SK-N-SH treated with all-trans-retinoic acid at 6 μM for 48 hours (cell line): ENCODE measurements at regions not wholly inside any gene's neighbourhood (a gene's known extent, or its start where the extent isn't known, plus 50 kb on each side); places are given as distances from the start of the nearest gene placed in this dataset.

Experiments
- ATAC-seq: fragments of 200-7000 bp; cut with Tn5 transposase; 3 replicates; pipeline ENCODE4 v1.9.1; 2020; ENCODE audit warnings: mild to moderate bottlenecking, moderate library complexity
- ARNTL ChIP-seq: fragments of 450-650 bp; formaldehyde crosslinking; IDR thresholded peaks from 2 replicates; pipeline ENCODE4 v1.5.0; 2020; ENCODE audit warnings: low read depth, mild to moderate bottlenecking, moderate library complexity, borderline replicate concordance
- BACH2 ChIP-seq: fragments of 250-450 bp; sonication (Bioruptor Pico); IDR thresholded peaks from 2 replicates; pipeline ENCODE4 v1.9.0; 2021; ENCODE audit warnings: mild to moderate bottlenecking, borderline replicate concordance
- CSDC2 ChIP-seq: fragments of 250-450 bp; sonication (Bioruptor Pico); IDR thresholded peaks from 2 replicates; pipeline ENCODE4 v1.5.0; 2020; ENCODE audit warnings: mild to moderate bottlenecking, moderate library complexity
- ESRRG ChIP-seq: fragments of 250-450 bp; sonication (Bioruptor Pico); IDR thresholded peaks from 2 replicates; pipeline ENCODE4 v1.6.1; 2021; ENCODE audit warnings: mild to moderate bottlenecking
- GLIS3 ChIP-seq: fragments of 250-450 bp; sonication (Bioruptor Pico); IDR thresholded peaks from 2 replicates; pipeline ENCODE4 v1.5.0; 2020; ENCODE audit warnings: mild to moderate bottlenecking, moderate library complexity
- ISL1 ChIP-seq: fragments of 250-450 bp; sonication (Bioruptor Pico); IDR thresholded peaks from 2 replicates; pipeline ENCODE4 v2.1.2; 2022; ENCODE audit warnings: mild to moderate bottlenecking, moderate library complexity
- OSR1 ChIP-seq: fragments of 250-450 bp; sonication (Bioruptor Pico); IDR thresholded peaks from 2 replicates; pipeline ENCODE4 v1.8.0; 2022; ENCODE audit warnings: moderate library complexity, mild to moderate bottlenecking, inconsistent platforms
- PPARA ChIP-seq: fragments of 250-450 bp; sonication (Bioruptor Pico); IDR thresholded peaks from 2 replicates; pipeline ENCODE4 v1.5.0; 2020; ENCODE audit warnings: mild to moderate bottlenecking, borderline replicate concordance
- RARB ChIP-seq: fragments of 250-450 bp; sonication (Bioruptor Pico); IDR thresholded peaks from 2 replicates; pipeline ENCODE4 v1.8.0; 2021; ENCODE audit warnings: mild to moderate bottlenecking, moderate library complexity
- SNAI2 ChIP-seq: fragments of 250-450 bp; sonication (Bioruptor Pico); IDR thresholded peaks from 2 replicates; pipeline ENCODE4 v1.5.0; 2020; ENCODE audit warnings: mild to moderate bottlenecking, moderate library complexity
- TCF4 ChIP-seq: fragments of 250-450 bp; sonication (Bioruptor Pico); IDR thresholded peaks from 2 replicates; pipeline ENCODE4 v1.8.0; 2021; ENCODE audit warnings: mild to moderate bottlenecking, moderate library complexity, borderline replicate concordance
- TOX ChIP-seq: fragments of 250-450 bp; sonication (Bioruptor Pico); IDR thresholded peaks from 2 replicates; pipeline ENCODE4 v1.8.0; 2021; ENCODE audit warnings: mild to moderate bottlenecking, moderate library complexity, borderline replicate concordance
- ZC3H10 ChIP-seq: fragments of 250-450 bp; sonication (Bioruptor Pico); IDR thresholded peaks from 2 replicates; pipeline ENCODE4 v1.5.1; 2021; ENCODE audit warnings: mild to moderate bottlenecking, moderate library complexity
- ZNF565 ChIP-seq: fragments of 450-650 bp; formaldehyde crosslinking; conservative IDR thresholded peaks from 2 replicates; pipeline ENCODE4 v1.5.0; 2020; ENCODE audit warnings: low read depth, mild to moderate bottlenecking, moderate library complexity
- ZNF70 ChIP-seq: fragments of 450-650 bp; formaldehyde crosslinking; IDR thresholded peaks from 2 replicates; pipeline ENCODE4 v1.5.0; 2020; ENCODE audit warnings: mild to moderate bottlenecking, moderate library complexity
- ZNF8 ChIP-seq: fragments of 450-650 bp; formaldehyde crosslinking; IDR thresholded peaks from 2 replicates; pipeline ENCODE4 v1.5.0; 2020; ENCODE audit warnings: mild to moderate bottlenecking, moderate library complexity
- TF ChIP-seq, protein P1 (sequence below): fragments of 250-450 bp; sonication (Bioruptor Pico); IDR thresholded peaks from 2 replicates; pipeline ENCODE4 v1.5.1; 2021; ENCODE audit warnings: mild to moderate bottlenecking, moderate library complexity
- TF ChIP-seq, protein P2 (sequence below): fragments of 250-450 bp; sonication (Bioruptor Pico); IDR thresholded peaks from 2 replicates; pipeline ENCODE4 v1.8.0; 2021; ENCODE audit warnings: low read depth, mild to moderate bottlenecking, moderate library complexity, borderline replicate concordance
- TF ChIP-seq, protein P3 (sequence below): fragments of 250-450 bp; sonication (Bioruptor Pico); IDR thresholded peaks from 2 replicates; pipeline ENCODE4 v1.5.1; 2020; ENCODE audit warnings: low read depth, mild to moderate bottlenecking, moderate library complexity
- TF ChIP-seq, protein P4 (sequence below): fragments of 250-450 bp; sonication (Bioruptor Pico); IDR thresholded peaks from 2 replicates; pipeline ENCODE4 v1.8.0; 2020; ENCODE audit warnings: mild to moderate bottlenecking, moderate library complexity, borderline replicate concordance
- TF ChIP-seq, protein P5 (sequence below): fragments of 250-450 bp; sonication (Bioruptor Pico); IDR thresholded peaks from 2 replicates; pipeline ENCODE4 v1.5.0; 2020; ENCODE audit warnings: mild to moderate bottlenecking, moderate library complexity

DNA sequence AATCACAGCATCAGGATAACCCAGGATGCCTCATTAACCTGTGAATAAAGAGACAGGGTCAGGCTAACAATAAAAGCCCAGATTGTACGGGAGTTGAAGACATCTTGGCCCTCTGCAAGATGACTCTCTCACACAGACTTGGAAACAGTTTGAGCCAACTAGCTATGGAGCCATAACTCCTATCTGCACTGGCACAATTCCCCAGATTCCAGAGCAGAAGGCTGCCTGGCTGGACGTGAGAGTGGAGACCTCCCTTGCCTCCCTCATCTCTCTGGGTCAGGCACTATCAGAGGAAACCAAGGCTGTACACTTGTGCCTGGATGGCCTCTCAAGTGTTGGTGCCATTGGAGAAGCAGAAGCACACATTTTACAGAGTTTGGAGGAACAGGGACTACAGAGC lies 312.6 kb downstream of the THBS2 start:
- TF ChIP-seq CSDC2 (CRISPR knock-in tag) = no peak

DNA sequence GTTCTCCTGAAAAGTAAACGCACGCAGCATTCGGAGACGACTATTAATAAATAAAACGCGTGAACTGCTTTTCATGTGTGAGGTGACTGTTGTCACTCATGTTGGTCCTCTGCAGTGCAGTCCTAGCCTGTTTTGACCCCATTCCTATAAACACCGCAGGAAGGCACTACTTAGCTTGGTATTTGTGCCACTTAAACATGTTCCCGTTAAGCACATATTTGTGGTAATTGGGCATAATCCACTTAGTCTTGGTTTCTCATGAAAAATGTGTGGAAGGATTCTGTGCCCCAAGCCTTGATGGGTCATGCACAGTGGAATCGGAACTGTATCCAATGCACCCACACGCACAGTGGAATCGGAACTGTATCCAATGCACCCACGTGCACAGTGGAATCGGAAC lies 313.9 kb downstream of the THBS2 start:
- no peak for TF ChIP-seq SNAI2
- TF ChIP-seq, protein P1, sequence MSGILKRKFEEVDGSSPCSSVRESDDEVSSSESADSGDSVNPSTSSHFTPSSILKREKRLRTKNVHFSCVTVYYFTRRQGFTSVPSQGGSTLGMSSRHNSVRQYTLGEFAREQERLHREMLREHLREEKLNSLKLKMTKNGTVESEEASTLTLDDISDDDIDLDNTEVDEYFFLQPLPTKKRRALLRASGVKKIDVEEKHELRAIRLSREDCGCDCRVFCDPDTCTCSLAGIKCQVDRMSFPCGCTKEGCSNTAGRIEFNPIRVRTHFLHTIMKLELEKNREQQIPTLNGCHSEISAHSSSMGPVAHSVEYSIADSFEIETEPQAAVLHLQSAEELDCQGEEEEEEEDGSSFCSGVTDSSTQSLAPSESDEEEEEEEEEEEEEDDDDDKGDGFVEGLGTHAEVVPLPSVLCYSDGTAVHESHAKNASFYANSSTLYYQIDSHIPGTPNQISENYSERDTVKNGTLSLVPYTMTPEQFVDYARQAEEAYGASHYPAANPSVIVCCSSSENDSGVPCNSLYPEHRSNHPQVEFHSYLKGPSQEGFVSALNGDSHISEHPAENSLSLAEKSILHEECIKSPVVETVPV = no peak
- no peak for TF ChIP-seq GLIS3 (CRISPR knock-in tag)
- no peak for TF ChIP-seq CSDC2 (CRISPR knock-in tag)
- no peak for TF ChIP-seq ZNF70 (CRISPR knock-in tag)
- no peak for TF ChIP-seq RARB
- no peak for TF ChIP-seq ZC3H10
- TF ChIP-seq ARNTL (CRISPR knock-in tag) = no peak
- no peak for TF ChIP-seq TCF4 (CRISPR knock-in tag)
- no peak for TF ChIP-seq OSR1
- TF ChIP-seq, protein P2, sequence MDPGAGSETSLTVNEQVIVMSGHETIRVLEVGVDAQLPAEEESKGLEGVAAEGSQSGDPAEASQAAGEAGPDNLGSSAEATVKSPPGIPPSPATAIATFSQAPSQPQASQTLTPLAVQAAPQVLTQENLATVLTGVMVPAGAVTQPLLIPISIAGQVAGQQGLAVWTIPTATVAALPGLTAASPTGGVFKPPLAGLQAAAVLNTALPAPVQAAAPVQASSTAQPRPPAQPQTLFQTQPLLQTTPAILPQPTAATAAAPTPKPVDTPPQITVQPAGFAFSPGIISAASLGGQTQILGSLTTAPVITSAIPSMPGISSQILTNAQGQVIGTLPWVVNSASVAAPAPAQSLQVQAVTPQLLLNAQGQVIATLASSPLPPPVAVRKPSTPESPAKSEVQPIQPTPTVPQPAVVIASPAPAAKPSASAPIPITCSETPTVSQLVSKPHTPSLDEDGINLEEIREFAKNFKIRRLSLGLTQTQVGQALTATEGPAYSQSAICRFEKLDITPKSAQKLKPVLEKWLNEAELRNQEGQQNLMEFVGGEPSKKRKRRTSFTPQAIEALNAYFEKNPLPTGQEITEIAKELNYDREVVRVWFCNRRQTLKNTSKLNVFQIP = no peak
- no peak for TF ChIP-seq ZNF8 (CRISPR knock-in tag)
- no peak for ATAC-seq

More for the DNA sequence above, 312.6 kb downstream of the THBS2 start:
- no peak for ATAC-seq

DNA sequence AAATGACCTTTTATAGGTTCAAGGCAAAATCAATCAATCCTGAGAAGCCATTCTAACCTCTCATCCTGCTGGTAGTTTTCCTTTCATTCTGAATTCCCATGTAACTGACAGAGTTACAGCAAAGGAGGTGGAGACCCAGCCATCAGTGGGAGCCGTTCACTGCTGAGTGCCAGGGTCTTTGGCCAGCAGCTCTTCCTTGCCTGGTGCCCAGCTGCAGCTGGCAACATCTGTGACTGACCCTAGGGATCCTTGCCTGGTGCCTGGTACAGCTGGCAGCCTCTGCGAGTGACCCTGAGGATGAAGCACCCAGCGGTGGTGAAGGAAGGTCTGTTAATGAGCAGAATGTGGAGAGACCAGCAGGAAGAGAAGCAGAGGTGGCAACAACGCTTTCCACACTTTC lies 314.6 kb downstream of the THBS2 start:
- ATAC-seq = no peak
- TF ChIP-seq ZC3H10 (no peak), TOX (CRISPR knock-in tag) (no peak), ARNTL (CRISPR knock-in tag) (no peak)
- TF ChIP-seq, protein P3, sequence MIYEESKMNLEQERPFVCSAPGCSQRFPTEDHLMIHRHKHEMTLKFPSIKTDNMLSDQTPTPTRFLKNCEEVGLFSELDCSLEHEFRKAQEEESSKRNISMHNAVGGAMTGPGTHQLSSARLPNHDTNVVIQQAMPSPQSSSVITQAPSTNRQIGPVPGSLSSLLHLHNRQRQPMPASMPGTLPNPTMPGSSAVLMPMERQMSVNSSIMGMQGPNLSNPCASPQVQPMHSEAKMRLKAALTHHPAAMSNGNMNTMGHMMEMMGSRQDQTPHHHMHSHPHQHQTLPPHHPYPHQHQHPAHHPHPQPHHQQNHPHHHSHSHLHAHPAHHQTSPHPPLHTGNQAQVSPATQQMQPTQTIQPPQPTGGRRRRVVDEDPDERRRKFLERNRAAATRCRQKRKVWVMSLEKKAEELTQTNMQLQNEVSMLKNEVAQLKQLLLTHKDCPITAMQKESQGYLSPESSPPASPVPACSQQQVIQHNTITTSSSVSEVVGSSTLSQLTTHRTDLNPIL = no peak
- TF ChIP-seq, protein P4, sequence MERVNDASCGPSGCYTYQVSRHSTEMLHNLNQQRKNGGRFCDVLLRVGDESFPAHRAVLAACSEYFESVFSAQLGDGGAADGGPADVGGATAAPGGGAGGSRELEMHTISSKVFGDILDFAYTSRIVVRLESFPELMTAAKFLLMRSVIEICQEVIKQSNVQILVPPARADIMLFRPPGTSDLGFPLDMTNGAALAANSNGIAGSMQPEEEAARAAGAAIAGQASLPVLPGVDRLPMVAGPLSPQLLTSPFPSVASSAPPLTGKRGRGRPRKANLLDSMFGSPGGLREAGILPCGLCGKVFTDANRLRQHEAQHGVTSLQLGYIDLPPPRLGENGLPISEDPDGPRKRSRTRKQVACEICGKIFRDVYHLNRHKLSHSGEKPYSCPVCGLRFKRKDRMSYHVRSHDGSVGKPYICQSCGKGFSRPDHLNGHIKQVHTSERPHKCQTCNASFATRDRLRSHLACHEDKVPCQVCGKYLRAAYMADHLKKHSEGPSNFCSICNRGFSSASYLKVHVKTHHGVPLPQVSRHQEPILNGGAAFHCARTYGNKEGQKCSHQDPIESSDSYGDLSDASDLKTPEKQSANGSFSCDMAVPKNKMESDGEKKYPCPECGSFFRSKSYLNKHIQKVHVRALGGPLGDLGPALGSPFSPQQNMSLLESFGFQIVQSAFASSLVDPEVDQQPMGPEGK (CRISPR knock-in tag) = no peak
- TF ChIP-seq, all 23 proteins: peak for 0

DNA sequence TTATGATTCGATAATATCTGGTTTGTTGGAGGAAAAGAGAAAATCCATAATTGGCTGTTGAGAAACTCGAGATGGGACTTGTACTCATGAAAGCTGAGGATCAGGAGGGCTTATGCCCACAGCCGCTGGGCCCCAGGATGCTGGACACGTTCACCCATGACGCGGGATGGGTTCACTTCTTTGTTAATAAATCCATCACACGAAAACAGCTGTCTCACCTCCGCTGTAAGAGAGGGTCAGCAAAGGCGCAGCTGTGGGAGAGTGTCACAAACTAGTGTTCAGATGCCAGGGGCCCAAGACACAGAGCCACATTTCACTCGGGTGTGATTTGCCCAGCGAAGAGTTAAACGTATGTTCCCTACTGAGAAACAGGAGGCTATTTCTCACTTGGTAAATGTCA lies 315.1 kb downstream of the THBS2 start:
- TF ChIP-seq ISL1 (CRISPR knock-in tag) (no peak), TCF4 (CRISPR knock-in tag) (no peak), TOX (CRISPR knock-in tag) (no peak), OSR1 (no peak), GLIS3 (CRISPR knock-in tag) (no peak), ZC3H10 (no peak), BACH2 (no peak), ZNF8 (CRISPR knock-in tag) (no peak), ZNF70 (CRISPR knock-in tag) (no peak), PPARA (no peak), ESRRG (no peak), SNAI2 (no peak), ZNF565 (no peak)
- TF ChIP-seq, protein P5, sequence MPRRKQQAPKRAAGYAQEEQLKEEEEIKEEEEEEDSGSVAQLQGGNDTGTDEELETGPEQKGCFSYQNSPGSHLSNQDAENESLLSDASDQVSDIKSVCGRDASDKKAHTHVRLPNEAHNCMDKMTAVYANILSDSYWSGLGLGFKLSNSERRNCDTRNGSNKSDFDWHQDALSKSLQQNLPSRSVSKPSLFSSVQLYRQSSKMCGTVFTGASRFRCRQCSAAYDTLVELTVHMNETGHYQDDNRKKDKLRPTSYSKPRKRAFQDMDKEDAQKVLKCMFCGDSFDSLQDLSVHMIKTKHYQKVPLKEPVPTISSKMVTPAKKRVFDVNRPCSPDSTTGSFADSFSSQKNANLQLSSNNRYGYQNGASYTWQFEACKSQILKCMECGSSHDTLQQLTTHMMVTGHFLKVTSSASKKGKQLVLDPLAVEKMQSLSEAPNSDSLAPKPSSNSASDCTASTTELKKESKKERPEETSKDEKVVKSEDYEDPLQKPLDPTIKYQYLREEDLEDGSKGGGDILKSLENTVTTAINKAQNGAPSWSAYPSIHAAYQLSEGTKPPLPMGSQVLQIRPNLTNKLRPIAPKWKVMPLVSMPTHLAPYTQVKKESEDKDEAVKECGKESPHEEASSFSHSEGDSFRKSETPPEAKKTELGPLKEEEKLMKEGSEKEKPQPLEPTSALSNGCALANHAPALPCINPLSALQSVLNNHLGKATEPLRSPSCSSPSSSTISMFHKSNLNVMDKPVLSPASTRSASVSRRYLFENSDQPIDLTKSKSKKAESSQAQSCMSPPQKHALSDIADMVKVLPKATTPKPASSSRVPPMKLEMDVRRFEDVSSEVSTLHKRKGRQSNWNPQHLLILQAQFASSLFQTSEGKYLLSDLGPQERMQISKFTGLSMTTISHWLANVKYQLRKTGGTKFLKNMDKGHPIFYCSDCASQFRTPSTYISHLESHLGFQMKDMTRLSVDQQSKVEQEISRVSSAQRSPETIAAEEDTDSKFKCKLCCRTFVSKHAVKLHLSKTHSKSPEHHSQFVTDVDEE (CRISPR knock-in tag) = no peak
- TF ChIP-seq, protein P1 = no peak
- TF ChIP-seq, protein P2 = no peak
- TF ChIP-seq, protein P3 = no peak
- TF ChIP-seq, all 23 proteins: peak for 0
- ATAC-seq = no peak
